ENCODE measurements at regions not wholly inside any gene's neighbourhood (a gene's known extent, or its start where the extent isn't known, plus 50 kb on each side); places are given as distances from the start of the nearest gene placed in this dataset.

GRCh38 chr6:125670568-125670967 is 78.9 kb upstream of the HEY2 start:
- DNase-seq (ENCODE audit: extremely low read depth in 1 of 11, low read depth in 9 of 11, low spot score in 4 of 11): peak in 8 of 11 donors; percentile 10 to 41 (median 21)

- no peak for DNase-seq (ENCODE audit: extremely low read depth in 1 of 11, low read depth in 9 of 11, low spot score in 4 of 11)
Measured at GRCh38 chr6:125671323-125671722, 78.1 kb upstream of the HEY2 start.

- DNase-seq (ENCODE audit: extremely low read depth in 1 of 11, low read depth in 9 of 11, low spot score in 4 of 11): no peak
Measured at GRCh38 chr6:125674230-125674629, 75.2 kb upstream of the HEY2 start.

GRCh38 chr6:125678601-125679000 is 70.8 kb upstream of the HEY2 start:
- no peak for DNase-seq (ENCODE audit: extremely low read depth in 1 of 11, low read depth in 9 of 11, low spot score in 4 of 11)

GRCh38 chr6:125679128-125679527 is 70.3 kb upstream of the HEY2 start:
- no peak for DNase-seq (ENCODE audit: extremely low read depth in 1 of 11, low read depth in 9 of 11, low spot score in 4 of 11)

GRCh38 chr6:125679651-125680050 is 69.8 kb upstream of the HEY2 start:
- DNase-seq (ENCODE audit: extremely low read depth in 1 of 11, low read depth in 9 of 11, low spot score in 4 of 11): no peak

GRCh38 chr6:125682939-125683338 is 66.5 kb upstream of the HEY2 start:
- DNase-seq (ENCODE audit: extremely low read depth in 1 of 11, low read depth in 9 of 11, low spot score in 4 of 11): no peak

GRCh38 chr6:125688138-125688537 is 61.3 kb upstream of the HEY2 start:
- DNase-seq (ENCODE audit: extremely low read depth in 1 of 11, low read depth in 9 of 11, low spot score in 4 of 11): no peak

GRCh38 chr6:125693480-125693879 is 56.0 kb upstream of the HEY2 start:
- no peak for DNase-seq (ENCODE audit: extremely low read depth in 1 of 11, low read depth in 9 of 11, low spot score in 4 of 11)

- no peak for DNase-seq (ENCODE audit: extremely low read depth in 1 of 11, low read depth in 9 of 11, low spot score in 4 of 11)
Measured at GRCh38 chr6:125699591-125699990, 49.8 kb upstream of the HEY2 start.

All from renal cortex interstitium (tissue), 11 donors.